ENCODE measurements at regions not wholly inside any gene's neighbourhood (a gene's known extent, or its start where the extent isn't known, plus 50 kb on each side); places are given as distances from the start of the nearest gene placed in this dataset.

DNA sequence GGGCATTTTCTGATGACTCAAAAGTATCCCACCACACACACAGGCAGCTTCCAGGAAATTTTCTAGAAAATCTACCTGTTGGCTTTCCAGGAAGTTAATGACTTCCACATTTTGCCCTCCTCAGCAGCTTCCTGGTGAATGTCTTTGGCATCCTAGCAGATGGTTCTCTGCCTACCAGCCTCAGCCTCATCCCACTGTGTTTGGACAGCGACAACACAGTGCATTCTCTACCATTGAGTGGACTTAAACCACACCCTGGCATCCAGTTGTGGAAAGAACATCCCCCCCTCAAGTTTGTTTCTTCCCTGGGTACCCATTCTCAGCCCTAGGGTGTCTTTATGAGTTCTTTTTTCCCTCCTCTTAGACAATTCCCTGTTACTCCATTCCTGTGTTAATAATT is 50.8 kb upstream of the GADL1 start:
- no peaks in the 10 kb centered on the region for H4K20me1 ChIP-seq (ENCODE audit: insufficient read depth, low read length)
- DNase-seq (ENCODE audit: insufficient read length, low spot score, missing footprints) = no peak
- no peaks in the 10 kb centered on the region for H3K36me3 ChIP-seq (ENCODE audit: insufficient read depth, low read length)
- no peak overlapping the region for H3K4me3 ChIP-seq (ENCODE audit: insufficient read depth, low read length)
- H3K9me3 ChIP-seq (ENCODE audit: low read depth, low read length) = no peaks in the 10 kb centered on the region
- no peak overlapping the region for H2AFZ ChIP-seq (ENCODE audit: low read length)
- TF ChIP-seq, protein P1, sequence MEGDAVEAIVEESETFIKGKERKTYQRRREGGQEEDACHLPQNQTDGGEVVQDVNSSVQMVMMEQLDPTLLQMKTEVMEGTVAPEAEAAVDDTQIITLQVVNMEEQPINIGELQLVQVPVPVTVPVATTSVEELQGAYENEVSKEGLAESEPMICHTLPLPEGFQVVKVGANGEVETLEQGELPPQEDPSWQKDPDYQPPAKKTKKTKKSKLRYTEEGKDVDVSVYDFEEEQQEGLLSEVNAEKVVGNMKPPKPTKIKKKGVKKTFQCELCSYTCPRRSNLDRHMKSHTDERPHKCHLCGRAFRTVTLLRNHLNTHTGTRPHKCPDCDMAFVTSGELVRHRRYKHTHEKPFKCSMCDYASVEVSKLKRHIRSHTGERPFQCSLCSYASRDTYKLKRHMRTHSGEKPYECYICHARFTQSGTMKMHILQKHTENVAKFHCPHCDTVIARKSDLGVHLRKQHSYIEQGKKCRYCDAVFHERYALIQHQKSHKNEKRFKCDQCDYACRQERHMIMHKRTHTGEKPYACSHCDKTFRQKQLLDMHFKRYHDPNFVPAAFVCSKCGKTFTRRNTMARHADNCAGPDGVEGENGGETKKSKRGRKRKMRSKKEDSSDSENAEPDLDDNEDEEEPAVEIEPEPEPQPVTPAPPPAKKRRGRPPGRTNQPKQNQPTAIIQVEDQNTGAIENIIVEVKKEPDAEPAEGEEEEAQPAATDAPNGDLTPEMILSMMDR (IDR thresholded peaks at IDR 0.05; ENCODE audit: extremely low read depth, low read depth, low read length) = no peak
- H3K4me2 ChIP-seq (ENCODE audit: insufficient read depth, low read length) = no peak overlapping the region
- no peaks in the 10 kb centered on the region for H3K4me1 ChIP-seq (ENCODE audit: insufficient read depth, low read length)
- H3K27me3 ChIP-seq (ENCODE audit: insufficient read depth, low read length) = no peaks in the 10 kb centered on the region
- H3K79me2 ChIP-seq (ENCODE audit: insufficient read depth, low read length) = no peaks in the 10 kb centered on the region
- no peak overlapping the region for H3K27ac ChIP-seq (ENCODE audit: low read depth, low read length)

DNA sequence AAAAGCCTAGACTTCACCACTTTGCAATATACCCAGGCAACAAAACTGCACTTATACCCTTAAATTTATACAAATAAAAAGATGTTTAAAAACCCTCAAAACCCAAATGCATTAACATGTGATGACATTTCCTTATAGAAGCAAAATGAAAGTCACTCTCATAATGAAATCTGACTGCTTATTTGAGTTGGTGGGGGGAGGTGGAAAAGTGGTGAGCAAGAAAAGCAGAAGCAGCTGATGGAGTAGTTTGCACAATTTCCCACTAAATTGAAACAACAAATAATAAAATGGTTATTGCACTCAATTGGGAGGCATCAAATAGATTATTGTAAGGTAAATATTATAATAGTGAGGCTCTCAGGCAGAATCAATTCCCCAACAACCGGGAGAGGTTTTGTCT is 54.0 kb upstream of the GADL1 start:
- Histone ChIP-seq H2AFZ (ENCODE audit: low read length) (no peak overlapping the region), H3K79me2 (ENCODE audit: insufficient read depth, low read length) (no peaks in the 10 kb centered on the region), H3K27me3 (ENCODE audit: insufficient read depth, low read length) (peaks cover 4% of the 10 kb centered on the region), H3K4me3 (ENCODE audit: insufficient read depth, low read length) (no peak overlapping the region), H3K27ac (ENCODE audit: low read depth, low read length) (no peak overlapping the region), H3K4me1 (ENCODE audit: insufficient read depth, low read length) (no peaks in the 10 kb centered on the region), H3K4me2 (ENCODE audit: insufficient read depth, low read length) (no peak overlapping the region), H4K20me1 (ENCODE audit: insufficient read depth, low read length) (no peaks in the 10 kb centered on the region), H3K9me3 (ENCODE audit: low read depth, low read length) (no peaks in the 10 kb centered on the region), H3K36me3 (ENCODE audit: insufficient read depth, low read length) (no peaks in the 10 kb centered on the region)
- DNase-seq (ENCODE audit: insufficient read length, low spot score, missing footprints) = no peak
- TF ChIP-seq, protein P1 (IDR thresholded peaks at IDR 0.05; ENCODE audit: extremely low read depth, low read depth, low read length) = no peak

DNA sequence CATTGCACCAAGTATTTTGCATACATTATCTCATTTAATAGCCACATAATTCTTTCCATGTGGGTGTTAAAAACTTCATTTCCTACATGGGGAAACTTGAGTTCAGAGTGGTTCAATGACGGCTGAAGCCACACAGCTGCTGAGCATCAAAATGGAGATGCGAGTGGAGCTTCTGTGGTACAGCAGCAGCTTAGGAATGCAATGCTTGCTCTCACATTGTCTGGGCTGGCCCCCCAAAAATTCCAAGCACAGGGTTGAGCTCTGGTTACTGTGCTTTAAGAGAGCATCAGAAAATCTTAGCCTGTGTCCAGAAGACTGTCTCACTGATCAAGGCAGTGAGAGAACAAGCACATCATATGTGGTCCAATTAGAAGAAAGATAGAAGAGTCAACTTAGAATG is 57.4 kb upstream of the GADL1 start:
- Histone ChIP-seq H4K20me1 (ENCODE audit: insufficient read depth, low read length) (no peaks in the 10 kb centered on the region), H3K27ac (ENCODE audit: low read depth, low read length) (no peak overlapping the region), H3K36me3 (ENCODE audit: insufficient read depth, low read length) (no peaks in the 10 kb centered on the region), H3K4me3 (ENCODE audit: insufficient read depth, low read length) (no peak overlapping the region), H3K4me1 (ENCODE audit: insufficient read depth, low read length) (no peaks in the 10 kb centered on the region), H3K4me2 (ENCODE audit: insufficient read depth, low read length) (no peak overlapping the region), H3K79me2 (ENCODE audit: insufficient read depth, low read length) (no peaks in the 10 kb centered on the region), H3K9me3 (ENCODE audit: low read depth, low read length) (no peaks in the 10 kb centered on the region), H2AFZ (ENCODE audit: low read length) (no peak overlapping the region), H3K27me3 (ENCODE audit: insufficient read depth, low read length) (peaks cover 4% of the 10 kb centered on the region)
- TF ChIP-seq, protein P1 (IDR thresholded peaks at IDR 0.05; ENCODE audit: extremely low read depth, low read depth, low read length) = no peak
- DNase-seq (ENCODE audit: insufficient read length, low spot score, missing footprints) = no peak

GRCh38 chr3:30952786-30953185 is 58.3 kb upstream of the GADL1 start:
- Histone ChIP-seq H3K9me3 (ENCODE audit: low read depth, low read length) (no peaks in the 10 kb centered on the region), H3K4me3 (ENCODE audit: insufficient read depth, low read length) (no peak overlapping the region), H3K36me3 (ENCODE audit: insufficient read depth, low read length) (no peaks in the 10 kb centered on the region), H4K20me1 (ENCODE audit: insufficient read depth, low read length) (no peaks in the 10 kb centered on the region), H3K4me2 (ENCODE audit: insufficient read depth, low read length) (no peak overlapping the region), H2AFZ (ENCODE audit: low read length) (no peak overlapping the region), H3K79me2 (ENCODE audit: insufficient read depth, low read length) (no peaks in the 10 kb centered on the region), H3K27me3 (ENCODE audit: insufficient read depth, low read length) (peaks cover 4% of the 10 kb centered on the region), H3K4me1 (ENCODE audit: insufficient read depth, low read length) (no peaks in the 10 kb centered on the region), H3K27ac (ENCODE audit: low read depth, low read length) (no peak overlapping the region)
- no peak for DNase-seq (ENCODE audit: insufficient read length, low spot score, missing footprints)
- TF ChIP-seq, protein P1 (IDR thresholded peaks at IDR 0.05; ENCODE audit: extremely low read depth, low read depth, low read length) = no peak
